ENCODE measurements at regions not wholly inside any gene's neighbourhood (a gene's known extent, or its start where the extent isn't known, plus 50 kb on each side); places are given as distances from the start of the nearest gene placed in this dataset.
A peak's percentile ranks its signal among the peaks of the same experiment; 100 is the strongest.

DNA sequence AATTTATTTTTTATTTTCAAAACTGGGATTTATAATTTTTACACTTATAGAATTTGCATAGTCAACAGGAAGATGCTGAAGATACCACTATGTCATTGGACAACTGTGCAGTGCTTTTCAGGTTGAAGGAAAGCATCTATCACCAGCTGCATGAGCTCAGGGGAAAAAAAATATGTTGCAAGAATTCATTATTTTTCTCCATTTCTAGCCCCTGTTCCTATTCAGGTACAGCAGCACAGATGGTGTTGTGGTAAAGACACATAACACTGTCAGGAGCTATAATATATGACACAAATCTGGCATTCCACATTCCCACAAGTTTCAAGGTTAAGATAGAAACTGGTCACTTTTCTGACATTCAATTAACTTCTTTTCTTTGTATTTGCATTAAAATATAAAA lies 1088.6 kb downstream of the MAT2B start:
- no peak for ATAC-seq
- no peak for TF ChIP-seq PPARA (CRISPR knock-in tag; IDR thresholded peaks at IDR 0.05; ENCODE audit: borderline replicate concordance)
- TF ChIP-seq CREB5 (CRISPR knock-in tag; IDR thresholded peaks at IDR 0.05; ENCODE audit: low read depth): no peak
- TF ChIP-seq SNAI2 (CRISPR knock-in tag; IDR thresholded peaks at IDR 0.05): no peak
- TF ChIP-seq ZNF70 (CRISPR knock-in tag; IDR thresholded peaks at IDR 0.05): no peak
- no peak for TF ChIP-seq ZFP3 (CRISPR knock-in tag; IDR thresholded peaks at IDR 0.05)
- TF ChIP-seq OSR1 (CRISPR knock-in tag; IDR thresholded peaks at IDR 0.05): no peak
- TF ChIP-seq TSHZ2 (CRISPR knock-in tag; IDR thresholded peaks at IDR 0.05): no peak
- TF ChIP-seq TOX (CRISPR knock-in tag; IDR thresholded peaks at IDR 0.05; ENCODE audit: borderline replicate concordance): no peak
- TF ChIP-seq ZNF8 (CRISPR knock-in tag; IDR thresholded peaks at IDR 0.05): no peak
- no peak for TF ChIP-seq RARB (CRISPR knock-in tag; IDR thresholded peaks at IDR 0.05)
- TF ChIP-seq, protein P1, sequence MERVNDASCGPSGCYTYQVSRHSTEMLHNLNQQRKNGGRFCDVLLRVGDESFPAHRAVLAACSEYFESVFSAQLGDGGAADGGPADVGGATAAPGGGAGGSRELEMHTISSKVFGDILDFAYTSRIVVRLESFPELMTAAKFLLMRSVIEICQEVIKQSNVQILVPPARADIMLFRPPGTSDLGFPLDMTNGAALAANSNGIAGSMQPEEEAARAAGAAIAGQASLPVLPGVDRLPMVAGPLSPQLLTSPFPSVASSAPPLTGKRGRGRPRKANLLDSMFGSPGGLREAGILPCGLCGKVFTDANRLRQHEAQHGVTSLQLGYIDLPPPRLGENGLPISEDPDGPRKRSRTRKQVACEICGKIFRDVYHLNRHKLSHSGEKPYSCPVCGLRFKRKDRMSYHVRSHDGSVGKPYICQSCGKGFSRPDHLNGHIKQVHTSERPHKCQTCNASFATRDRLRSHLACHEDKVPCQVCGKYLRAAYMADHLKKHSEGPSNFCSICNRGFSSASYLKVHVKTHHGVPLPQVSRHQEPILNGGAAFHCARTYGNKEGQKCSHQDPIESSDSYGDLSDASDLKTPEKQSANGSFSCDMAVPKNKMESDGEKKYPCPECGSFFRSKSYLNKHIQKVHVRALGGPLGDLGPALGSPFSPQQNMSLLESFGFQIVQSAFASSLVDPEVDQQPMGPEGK (CRISPR knock-in tag; IDR thresholded peaks at IDR 0.05; ENCODE audit: borderline replicate concordance): no peak
- TF ChIP-seq POU6F1 (CRISPR knock-in tag; IDR thresholded peaks at IDR 0.05; ENCODE audit: borderline replicate concordance, low read depth): no peak
- no peak for TF ChIP-seq ESRRG (CRISPR knock-in tag; IDR thresholded peaks at IDR 0.05)
- TF ChIP-seq ARNTL (CRISPR knock-in tag; IDR thresholded peaks at IDR 0.05; ENCODE audit: borderline replicate concordance, low read depth): no peak

DNA sequence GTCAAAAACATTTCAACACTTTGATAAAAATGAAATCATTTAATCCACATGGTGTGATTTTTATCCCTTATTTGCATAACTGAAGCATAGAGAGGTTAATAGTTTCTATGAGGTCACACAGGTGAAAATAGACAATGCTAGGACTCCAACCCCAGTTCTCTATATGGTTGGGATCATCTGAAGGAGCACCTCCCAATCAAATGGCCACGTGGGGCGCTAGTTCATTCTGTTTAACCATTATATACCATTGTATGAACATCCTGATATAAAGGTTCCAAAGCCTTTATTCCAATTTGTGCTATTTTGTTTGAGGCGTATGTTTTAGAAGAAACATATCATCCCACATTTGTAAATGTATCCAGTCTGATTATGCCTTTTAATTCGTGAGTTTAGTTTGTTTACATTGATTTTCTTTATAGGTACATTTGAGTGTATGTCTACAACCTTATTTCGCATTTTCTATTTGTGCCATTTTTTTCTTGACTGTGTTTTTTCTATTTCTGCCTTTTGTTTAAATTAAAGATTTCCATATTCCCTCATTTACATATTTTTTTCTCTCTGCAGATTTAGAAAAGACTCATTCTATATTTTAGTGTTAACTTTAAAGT lies 1092.0 kb downstream of the MAT2B start:
- TF ChIP-seq CSDC2 (CRISPR knock-in tag; IDR thresholded peaks at IDR 0.05) (no peak), ZC3H10 (CRISPR knock-in tag; IDR thresholded peaks at IDR 0.05) (no peak), SNAI2 (CRISPR knock-in tag; IDR thresholded peaks at IDR 0.05) (no peak), TSHZ2 (CRISPR knock-in tag; IDR thresholded peaks at IDR 0.05) (no peak), OSR1 (CRISPR knock-in tag; IDR thresholded peaks at IDR 0.05) (no peak), BACH2 (CRISPR knock-in tag; IDR thresholded peaks at IDR 0.05; ENCODE audit: borderline replicate concordance) (no peak), TOX (CRISPR knock-in tag; IDR thresholded peaks at IDR 0.05; ENCODE audit: borderline replicate concordance) (no peak), CREB5 (CRISPR knock-in tag; IDR thresholded peaks at IDR 0.05; ENCODE audit: low read depth) (no peak), ESRRG (CRISPR knock-in tag; IDR thresholded peaks at IDR 0.05) (no peak), ZFP30 (CRISPR knock-in tag; IDR thresholded peaks at IDR 0.05) (no peak), ZNF565 (CRISPR knock-in tag; conservative IDR thresholded peaks at IDR 0.05; ENCODE audit: low read depth) (no peak), PPARA (CRISPR knock-in tag; IDR thresholded peaks at IDR 0.05; ENCODE audit: borderline replicate concordance) (no peak), GLIS3 (CRISPR knock-in tag; IDR thresholded peaks at IDR 0.05) (no peak), POU6F1 (CRISPR knock-in tag; IDR thresholded peaks at IDR 0.05; ENCODE audit: borderline replicate concordance, low read depth) (no peak), ZNF8 (CRISPR knock-in tag; IDR thresholded peaks at IDR 0.05) (no peak), ARNTL (CRISPR knock-in tag; IDR thresholded peaks at IDR 0.05; ENCODE audit: borderline replicate concordance, low read depth) (no peak)
- TF ChIP-seq, protein P1 (CRISPR knock-in tag; IDR thresholded peaks at IDR 0.05; ENCODE audit: borderline replicate concordance): no peak
- ATAC-seq: peak; percentile 63; the same call in 2 of the 3 replicates

Data from SK-N-SH treated with all-trans-retinoic acid at 6 μM for 48 hours (cell line).